GM12872 (cell line): ENCODE measurements at regions not wholly inside any gene's neighbourhood (a gene's known extent, or its start where the extent isn't known, plus 50 kb on each side); places are given as distances from the start of the nearest gene placed in this dataset.

Experiments
- TF ChIP-seq, protein P1 (sequence below): IDR thresholded peaks from 3 replicates; pipeline ENCODE4 v1.5.1; 2011; ENCODE audit warnings: low read depth, mild to moderate bottlenecking, low read length, moderate library complexity; ENCODE audit not compliant: insufficient read depth

DNA sequence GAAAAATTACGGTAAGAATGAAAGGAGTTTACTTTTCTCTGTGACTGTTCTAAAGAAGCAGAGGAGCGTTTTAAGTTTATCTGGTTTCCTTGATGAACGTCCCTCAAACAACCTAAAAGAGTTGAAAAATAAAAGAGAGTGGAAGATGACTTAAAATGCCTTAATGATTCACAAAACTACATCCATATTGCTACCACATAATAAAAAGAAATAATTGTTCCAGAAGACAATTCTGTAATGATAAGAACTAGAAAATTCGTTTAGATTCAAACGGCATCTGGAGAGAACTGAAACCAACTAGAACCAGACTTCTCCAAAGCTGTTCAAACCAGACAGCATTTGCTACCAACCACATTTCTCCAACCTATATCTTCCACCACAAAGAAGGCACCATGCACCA, 68.1 kb downstream of the TEKT4 start:
- TF ChIP-seq, protein P1, sequence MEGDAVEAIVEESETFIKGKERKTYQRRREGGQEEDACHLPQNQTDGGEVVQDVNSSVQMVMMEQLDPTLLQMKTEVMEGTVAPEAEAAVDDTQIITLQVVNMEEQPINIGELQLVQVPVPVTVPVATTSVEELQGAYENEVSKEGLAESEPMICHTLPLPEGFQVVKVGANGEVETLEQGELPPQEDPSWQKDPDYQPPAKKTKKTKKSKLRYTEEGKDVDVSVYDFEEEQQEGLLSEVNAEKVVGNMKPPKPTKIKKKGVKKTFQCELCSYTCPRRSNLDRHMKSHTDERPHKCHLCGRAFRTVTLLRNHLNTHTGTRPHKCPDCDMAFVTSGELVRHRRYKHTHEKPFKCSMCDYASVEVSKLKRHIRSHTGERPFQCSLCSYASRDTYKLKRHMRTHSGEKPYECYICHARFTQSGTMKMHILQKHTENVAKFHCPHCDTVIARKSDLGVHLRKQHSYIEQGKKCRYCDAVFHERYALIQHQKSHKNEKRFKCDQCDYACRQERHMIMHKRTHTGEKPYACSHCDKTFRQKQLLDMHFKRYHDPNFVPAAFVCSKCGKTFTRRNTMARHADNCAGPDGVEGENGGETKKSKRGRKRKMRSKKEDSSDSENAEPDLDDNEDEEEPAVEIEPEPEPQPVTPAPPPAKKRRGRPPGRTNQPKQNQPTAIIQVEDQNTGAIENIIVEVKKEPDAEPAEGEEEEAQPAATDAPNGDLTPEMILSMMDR, result no peak

DNA sequence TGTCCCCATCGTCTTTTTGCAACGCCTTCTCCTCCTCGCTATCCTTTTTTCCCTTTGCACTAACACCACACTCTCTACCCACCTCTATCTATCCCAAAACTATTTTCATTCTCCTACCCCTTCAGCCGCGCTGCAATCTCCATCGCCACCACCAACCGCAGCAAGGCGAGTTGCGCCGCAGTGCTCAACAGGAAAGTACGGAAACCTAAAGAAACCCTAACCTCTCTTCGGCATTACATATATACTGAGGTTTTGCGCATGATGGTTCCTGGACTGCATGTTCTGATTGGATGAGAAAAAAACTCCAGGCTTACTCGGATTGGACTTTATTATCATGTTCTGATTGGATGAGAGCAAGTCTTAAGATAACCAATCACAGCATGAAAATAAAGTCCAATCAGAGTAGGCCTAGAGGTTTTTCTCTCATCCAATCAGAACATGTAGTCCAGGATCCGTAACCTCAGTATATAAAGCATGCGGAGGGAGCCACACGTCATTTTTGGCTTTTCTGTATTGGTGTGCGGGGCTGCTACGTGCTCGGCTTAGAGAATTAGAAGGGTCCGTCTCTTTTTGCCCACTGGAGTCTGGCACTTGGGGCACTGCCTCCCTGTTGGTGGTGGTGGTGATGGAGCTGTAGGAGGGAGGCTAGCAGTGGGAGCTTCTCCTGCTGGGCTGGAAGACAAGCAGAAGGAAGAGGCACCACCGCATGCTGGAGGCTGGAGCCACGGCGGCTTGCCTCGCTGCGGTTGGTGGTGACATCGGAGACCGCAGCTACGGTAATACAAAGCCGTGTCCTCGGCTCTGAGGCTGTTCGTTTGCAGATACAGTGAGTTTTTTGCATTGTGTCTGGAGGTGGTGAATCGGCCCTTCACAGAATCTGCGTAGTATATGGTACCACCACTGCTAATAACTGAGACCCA, 76.1 kb downstream of the TEKT4 start:
- TF ChIP-seq, protein P1, result no peak

DNA sequence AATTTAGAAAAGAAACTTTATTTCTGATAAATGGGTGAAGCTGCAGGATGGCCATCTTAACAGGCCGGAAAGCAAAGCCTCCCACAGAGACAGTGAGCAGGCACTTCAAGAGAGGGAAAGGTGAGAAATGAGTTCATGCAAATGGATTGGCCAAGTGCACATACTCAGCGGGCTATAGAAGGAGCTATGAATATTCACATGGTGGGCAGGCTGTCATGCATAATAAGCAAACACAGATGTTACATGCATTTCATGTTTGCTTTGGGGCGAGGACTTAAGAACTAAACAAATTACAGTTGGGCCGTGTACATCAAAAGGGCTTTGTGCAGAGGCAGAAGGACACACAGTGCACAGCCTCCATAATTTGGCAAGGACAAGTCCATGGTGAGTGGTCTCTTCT, 69.8 kb upstream of the MAL start:
- TF ChIP-seq, protein P1, result no peak

DNA sequence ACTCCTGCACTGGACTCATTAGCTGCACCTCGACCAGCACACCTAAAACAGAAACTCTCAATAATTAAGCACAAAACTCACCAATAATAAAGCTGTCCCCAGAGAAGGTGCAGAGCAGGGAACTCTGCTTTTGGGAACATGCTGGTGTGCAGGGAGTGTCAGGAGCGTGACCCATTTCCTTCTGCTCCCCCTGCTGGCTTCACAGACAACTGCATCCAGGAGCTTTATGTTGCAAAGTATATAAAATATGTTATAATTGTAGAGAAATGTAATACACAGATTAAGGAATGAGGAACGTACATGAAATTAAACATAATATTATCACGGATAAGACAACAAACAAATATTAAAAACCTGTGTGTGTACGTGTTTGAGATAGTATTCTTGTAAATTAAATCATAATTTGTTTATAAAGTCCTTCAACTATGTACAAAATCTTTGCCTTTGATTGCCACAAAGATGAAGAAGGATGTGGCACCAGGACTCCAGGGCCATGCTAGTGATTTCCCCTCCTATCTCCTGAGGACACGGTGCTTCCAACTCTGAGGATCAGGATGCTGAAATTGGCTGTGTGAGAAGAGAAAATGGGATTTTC, 68.6 kb upstream of the MAL start:
- TF ChIP-seq, protein P1, result peak; percentile 83

DNA sequence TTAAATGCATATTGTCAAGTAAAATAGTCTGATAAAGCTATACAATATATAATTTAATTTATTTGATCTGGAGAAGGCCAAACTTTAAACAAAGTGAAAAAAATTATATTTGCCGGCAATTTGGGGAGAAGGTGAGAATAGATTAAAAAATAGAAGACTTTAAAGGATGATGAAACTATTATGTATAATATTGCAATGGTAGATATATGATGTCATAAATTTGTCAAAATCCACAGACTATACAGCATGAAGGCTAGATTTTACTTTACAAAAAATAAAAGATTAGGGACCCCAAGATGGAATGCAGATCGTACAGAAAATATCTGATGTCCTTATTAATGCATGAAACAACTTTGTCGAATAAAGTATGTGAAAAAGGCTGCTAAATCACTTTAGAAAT, 67.3 kb upstream of the MAL start:
- TF ChIP-seq, protein P1, result no peak

DNA sequence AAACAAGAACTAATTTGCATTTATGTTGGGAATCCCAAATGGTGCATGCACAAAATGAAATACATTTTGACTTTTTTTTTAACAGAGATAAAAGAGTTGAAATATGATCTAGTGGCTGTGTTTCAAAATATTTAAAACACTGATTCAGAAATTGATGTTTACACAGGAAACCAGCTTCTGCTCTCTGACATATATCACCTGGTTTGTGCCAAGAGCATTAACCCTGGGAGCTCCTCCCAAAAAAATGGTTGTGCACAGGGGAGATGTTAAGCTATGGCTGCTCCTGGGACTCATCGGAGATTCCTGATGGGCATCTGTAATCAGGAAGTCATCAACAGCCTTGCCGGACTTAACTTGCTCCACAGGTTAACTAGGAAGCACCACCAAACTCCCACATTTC, 65.2 kb upstream of the MAL start:
- TF ChIP-seq, protein P1, result no peak

DNA sequence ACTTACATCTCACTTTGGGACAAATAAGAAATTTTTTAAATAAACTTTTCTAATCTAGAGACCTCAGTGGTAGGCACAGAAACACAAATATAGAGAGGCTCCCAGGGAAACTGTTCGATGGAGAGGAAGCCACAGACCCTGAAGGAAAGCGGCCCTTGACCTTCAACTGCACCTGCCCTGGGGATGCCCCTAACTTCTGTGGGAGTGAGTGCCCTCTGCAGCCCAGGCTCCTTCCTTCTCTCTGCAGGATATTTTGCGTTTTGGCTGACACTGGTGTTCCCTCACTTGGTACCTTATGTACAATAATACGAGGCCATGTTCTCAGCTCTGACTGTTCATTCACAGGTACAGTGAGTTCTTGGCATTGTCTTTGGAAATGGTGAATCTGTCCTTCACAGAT, 64.8 kb upstream of the MAL start:
- TF ChIP-seq, protein P1, result 0 out of 3 replicates have a peak, but pooled peaks have one; percentile 12
